ENCODE measurements at regions not wholly inside any gene's neighbourhood (a gene's known extent, or its start where the extent isn't known, plus 50 kb on each side); places are given as distances from the start of the nearest gene placed in this dataset.
A peak's percentile ranks its signal among the peaks of the same experiment; 100 is the strongest.

DNA sequence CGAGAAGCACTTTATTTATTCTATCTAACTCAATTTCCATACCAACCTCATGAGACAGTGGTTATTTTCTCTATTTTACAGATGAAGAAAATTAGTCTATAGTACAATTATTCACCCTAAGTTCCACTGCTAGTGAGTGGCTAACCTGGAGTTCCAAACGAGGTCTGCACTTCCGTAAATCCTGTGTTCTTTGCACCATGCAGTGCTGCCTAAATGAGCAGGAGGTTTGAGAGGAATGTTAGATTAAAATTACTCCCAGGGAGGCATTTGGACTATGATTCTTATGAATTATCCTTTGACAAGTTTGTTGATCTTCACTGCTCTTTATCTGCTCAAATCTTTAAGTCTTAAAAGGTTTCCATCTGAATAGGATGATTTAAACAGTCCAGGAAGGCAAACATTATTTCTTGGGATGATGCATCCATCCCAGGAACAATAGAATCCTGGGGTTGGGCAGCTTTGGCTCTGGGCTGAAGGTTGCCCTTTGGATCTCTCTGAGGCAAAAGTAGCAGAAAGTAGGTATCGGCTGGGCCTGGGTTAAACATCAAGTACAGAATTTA lies 400.8 kb downstream of the REEP3 start:
- H3K27me3 Mint-ChIP-seq (ENCODE audit: insufficient read depth, low read depth, poor library complexity), result peaks cover 2% of the 10 kb centered on the region
- no peaks in the 10 kb centered on the region for H3K79me2 ChIP-seq (replicated peaks; ENCODE audit: insufficient read depth)
- no peak overlapping the region for H3K4me2 ChIP-seq
- H3K4me3 Mint-ChIP-seq, result no peak overlapping the region
- peaks cover 24% of the 10 kb centered on the region for H3K4me1 ChIP-seq (ENCODE audit: insufficient read depth)
- DNase-seq (ENCODE audit: low spot score), result no peak
- no peaks in the 10 kb centered on the region for H4K20me1 ChIP-seq (replicated peaks; ENCODE audit: insufficient read depth)
- peak; percentile 46 for ATAC-seq
- no peaks in the 10 kb centered on the region for H3K9me3 Mint-ChIP-seq
- TF ChIP-seq, protein P1, sequence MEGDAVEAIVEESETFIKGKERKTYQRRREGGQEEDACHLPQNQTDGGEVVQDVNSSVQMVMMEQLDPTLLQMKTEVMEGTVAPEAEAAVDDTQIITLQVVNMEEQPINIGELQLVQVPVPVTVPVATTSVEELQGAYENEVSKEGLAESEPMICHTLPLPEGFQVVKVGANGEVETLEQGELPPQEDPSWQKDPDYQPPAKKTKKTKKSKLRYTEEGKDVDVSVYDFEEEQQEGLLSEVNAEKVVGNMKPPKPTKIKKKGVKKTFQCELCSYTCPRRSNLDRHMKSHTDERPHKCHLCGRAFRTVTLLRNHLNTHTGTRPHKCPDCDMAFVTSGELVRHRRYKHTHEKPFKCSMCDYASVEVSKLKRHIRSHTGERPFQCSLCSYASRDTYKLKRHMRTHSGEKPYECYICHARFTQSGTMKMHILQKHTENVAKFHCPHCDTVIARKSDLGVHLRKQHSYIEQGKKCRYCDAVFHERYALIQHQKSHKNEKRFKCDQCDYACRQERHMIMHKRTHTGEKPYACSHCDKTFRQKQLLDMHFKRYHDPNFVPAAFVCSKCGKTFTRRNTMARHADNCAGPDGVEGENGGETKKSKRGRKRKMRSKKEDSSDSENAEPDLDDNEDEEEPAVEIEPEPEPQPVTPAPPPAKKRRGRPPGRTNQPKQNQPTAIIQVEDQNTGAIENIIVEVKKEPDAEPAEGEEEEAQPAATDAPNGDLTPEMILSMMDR (conservative IDR thresholded peaks at IDR 0.05; ENCODE audit: low read depth in 2 of 2), result no peak
- TF ChIP-seq STAT1 (IDR thresholded peaks at IDR 0.05; ENCODE audit: unreplicated experiment) (no peak), ZNF114 (CRISPR knock-in tag; IDR thresholded peaks at IDR 0.05) (no peak), NANOG (IDR thresholded peaks at IDR 0.05; ENCODE audit: borderline replicate concordance) (no peak), JUNB (IDR thresholded peaks at IDR 0.05; ENCODE audit: unreplicated experiment) (no peak)
- no peak overlapping the region for H3K27ac ChIP-seq (ENCODE audit: low read depth)
- H3K4me1 Mint-ChIP-seq, result peaks cover 37% of the 10 kb centered on the region
- no peaks in the 10 kb centered on the region for H3K27me3 ChIP-seq (ENCODE audit: insufficient read depth)
- no peaks in the 10 kb centered on the region for H3K36me3 ChIP-seq (ENCODE audit: insufficient read depth)
- H3K36me3 Mint-ChIP-seq (ENCODE audit: low read depth), result no peaks in the 10 kb centered on the region
- no peaks in the 10 kb centered on the region for H3F3A ChIP-seq (replicated peaks; ENCODE audit: low read depth)
- no peak overlapping the region for H3K4me3 ChIP-seq
- 0 out of 2 replicates have a peak overlapping the region, but pooled peaks have one; percentile 41 for H2AFZ ChIP-seq
- H3K9me2 ChIP-seq (ENCODE audit: insufficient read depth), result no peaks in the 10 kb centered on the region
- no peak overlapping the region for H3K27ac Mint-ChIP-seq

DNA sequence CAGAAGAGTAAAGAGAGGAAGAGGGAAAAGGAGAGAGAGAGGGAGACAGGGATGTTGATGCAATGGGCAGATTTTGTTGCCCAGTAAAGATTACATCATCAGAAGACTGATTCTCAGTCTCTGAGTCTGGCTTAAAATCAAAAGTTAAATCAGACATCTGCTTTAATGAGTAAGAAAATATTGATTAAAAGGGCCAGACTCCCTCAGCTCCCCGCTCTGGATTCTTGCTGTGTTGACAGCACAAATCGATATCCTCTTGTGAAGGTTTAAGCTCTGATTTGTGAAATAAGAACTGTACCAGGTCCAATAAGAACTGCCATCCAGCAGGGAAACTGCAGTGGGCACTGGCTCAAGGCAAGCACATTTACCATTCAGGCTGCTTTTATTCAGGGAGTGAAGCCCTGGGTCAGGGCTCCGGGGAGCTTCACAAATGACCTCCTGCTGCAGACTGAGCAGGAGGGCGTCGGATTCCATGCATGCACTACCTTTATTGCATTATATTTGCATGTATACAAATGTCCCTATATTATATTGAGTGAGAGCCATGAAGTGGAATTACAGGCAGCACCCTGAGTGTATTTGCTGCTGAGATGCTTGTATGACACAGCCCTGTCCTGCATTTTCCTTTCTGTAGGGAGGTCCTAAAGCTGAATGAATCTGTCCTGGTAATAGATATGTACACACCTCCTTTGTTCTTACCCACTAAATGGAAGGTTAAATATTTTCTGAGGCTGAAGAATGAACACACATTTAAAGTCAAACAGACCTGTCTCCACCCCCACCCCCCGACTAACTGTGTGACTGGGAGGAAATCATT lies 401.5 kb downstream of the REEP3 start:
- ATAC-seq, result peak; percentile 78
- H3K27ac Mint-ChIP-seq, result no peak overlapping the region
- H3K4me1 ChIP-seq (ENCODE audit: insufficient read depth), result peaks cover 24% of the 10 kb centered on the region
- TF ChIP-seq, protein P2, sequence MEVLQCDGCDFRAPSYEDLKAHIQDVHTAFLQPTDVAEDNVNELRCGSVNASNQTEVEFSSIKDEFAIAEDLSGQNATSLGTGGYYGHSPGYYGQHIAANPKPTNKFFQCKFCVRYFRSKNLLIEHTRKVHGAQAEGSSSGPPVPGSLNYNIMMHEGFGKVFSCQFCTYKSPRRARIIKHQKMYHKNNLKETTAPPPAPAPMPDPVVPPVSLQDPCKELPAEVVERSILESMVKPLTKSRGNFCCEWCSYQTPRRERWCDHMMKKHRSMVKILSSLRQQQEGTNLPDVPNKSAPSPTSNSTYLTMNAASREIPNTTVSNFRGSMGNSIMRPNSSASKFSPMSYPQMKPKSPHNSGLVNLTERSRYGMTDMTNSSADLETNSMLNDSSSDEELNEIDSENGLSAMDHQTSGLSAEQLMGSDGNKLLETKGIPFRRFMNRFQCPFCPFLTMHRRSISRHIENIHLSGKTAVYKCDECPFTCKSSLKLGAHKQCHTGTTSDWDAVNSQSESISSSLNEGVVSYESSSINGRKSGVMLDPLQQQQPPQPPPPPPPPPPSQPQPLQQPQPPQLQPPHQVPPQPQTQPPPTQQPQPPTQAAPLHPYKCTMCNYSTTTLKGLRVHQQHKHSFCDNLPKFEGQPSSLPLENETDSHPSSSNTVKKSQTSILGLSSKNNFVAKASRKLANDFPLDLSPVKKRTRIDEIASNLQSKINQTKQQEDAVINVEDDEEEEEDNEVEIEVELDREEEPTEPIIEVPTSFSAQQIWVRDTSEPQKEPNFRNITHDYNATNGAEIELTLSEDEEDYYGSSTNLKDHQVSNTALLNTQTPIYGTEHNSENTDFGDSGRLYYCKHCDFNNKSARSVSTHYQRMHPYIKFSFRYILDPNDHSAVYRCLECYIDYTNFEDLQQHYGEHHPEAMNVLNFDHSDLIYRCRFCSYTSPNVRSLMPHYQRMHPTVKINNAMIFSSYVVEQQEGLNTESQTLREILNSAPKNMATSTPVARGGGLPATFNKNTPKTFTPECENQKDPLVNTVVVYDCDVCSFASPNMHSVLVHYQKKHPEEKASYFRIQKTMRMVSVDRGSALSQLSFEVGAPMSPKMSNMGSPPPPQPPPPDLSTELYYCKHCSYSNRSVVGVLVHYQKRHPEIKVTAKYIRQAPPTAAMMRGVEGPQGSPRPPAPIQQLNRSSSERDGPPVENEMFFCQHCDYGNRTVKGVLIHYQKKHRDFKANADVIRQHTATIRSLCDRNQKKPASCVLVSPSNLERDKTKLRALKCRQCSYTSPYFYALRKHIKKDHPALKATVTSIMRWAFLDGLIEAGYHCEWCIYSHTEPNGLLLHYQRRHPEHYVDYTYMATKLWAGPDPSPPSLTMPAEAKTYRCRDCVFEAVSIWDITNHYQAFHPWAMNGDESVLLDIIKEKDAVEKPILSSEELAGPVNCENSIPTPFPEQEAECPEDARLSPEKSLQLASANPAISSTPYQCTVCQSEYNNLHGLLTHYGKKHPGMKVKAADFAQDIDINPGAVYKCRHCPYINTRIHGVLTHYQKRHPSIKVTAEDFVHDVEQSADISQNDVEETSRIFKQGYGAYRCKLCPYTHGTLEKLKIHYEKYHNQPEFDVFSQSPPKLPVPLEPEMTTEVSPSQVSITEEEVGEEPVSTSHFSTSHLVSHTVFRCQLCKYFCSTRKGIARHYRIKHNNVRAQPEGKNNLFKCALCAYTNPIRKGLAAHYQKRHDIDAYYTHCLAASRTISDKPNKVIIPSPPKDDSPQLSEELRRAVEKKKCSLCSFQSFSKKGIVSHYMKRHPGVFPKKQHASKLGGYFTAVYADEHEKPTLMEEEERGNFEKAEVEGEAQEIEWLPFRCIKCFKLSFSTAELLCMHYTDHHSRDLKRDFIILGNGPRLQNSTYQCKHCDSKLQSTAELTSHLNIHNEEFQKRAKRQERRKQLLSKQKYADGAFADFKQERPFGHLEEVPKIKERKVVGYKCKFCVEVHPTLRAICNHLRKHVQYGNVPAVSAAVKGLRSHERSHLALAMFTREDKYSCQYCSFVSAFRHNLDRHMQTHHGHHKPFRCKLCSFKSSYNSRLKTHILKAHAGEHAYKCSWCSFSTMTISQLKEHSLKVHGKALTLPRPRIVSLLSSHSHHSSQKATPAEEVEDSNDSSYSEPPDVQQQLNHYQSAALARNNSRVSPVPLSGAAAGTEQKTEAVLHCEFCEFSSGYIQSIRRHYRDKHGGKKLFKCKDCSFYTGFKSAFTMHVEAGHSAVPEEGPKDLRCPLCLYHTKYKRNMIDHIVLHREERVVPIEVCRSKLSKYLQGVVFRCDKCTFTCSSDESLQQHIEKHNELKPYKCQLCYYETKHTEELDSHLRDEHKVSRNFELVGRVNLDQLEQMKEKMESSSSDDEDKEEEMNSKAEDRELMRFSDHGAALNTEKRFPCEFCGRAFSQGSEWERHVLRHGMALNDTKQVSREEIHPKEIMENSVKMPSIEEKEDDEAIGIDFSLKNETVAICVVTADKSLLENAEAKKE (CRISPR knock-in tag; IDR thresholded peaks at IDR 0.05), result no peak
- no peak for TF ChIP-seq JUNB (IDR thresholded peaks at IDR 0.05; ENCODE audit: unreplicated experiment)
- TF ChIP-seq STAT1 (IDR thresholded peaks at IDR 0.05; ENCODE audit: unreplicated experiment), result no peak
- TF ChIP-seq, protein P3, sequence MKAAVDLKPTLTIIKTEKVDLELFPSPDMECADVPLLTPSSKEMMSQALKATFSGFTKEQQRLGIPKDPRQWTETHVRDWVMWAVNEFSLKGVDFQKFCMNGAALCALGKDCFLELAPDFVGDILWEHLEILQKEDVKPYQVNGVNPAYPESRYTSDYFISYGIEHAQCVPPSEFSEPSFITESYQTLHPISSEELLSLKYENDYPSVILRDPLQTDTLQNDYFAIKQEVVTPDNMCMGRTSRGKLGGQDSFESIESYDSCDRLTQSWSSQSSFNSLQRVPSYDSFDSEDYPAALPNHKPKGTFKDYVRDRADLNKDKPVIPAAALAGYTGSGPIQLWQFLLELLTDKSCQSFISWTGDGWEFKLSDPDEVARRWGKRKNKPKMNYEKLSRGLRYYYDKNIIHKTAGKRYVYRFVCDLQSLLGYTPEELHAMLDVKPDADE (IDR thresholded peaks at IDR 0.05), result no peak
- TF ChIP-seq, protein P1 (conservative IDR thresholded peaks at IDR 0.05; ENCODE audit: low read depth in 2 of 2), result no peak
- no peak for TF ChIP-seq CREB1 (CRISPR knock-in tag; IDR thresholded peaks at IDR 0.05; ENCODE audit: low read depth)
- TF ChIP-seq NANOG (IDR thresholded peaks at IDR 0.05; ENCODE audit: borderline replicate concordance), result no peak

More for the DNA sequence above, 401.5 kb downstream of the REEP3 start:
- Histone ChIP-seq H2AFZ (peak overlapping the region; percentile 41; the same call in 1 of the 2 replicates), H4K20me1 (replicated peaks; ENCODE audit: insufficient read depth) (no peaks in the 10 kb centered on the region), H3K36me3 (ENCODE audit: insufficient read depth) (no peaks in the 10 kb centered on the region), H3K4me3 (no peak overlapping the region), H3K9me2 (ENCODE audit: insufficient read depth) (no peaks in the 10 kb centered on the region), H3K27ac (ENCODE audit: low read depth) (no peak overlapping the region), H3K79me2 (replicated peaks; ENCODE audit: insufficient read depth) (no peaks in the 10 kb centered on the region), H3K4me2 (0 out of 2 replicates have a peak overlapping the region, but pooled peaks have one; percentile 30), H3F3A (replicated peaks; ENCODE audit: low read depth) (no peaks in the 10 kb centered on the region), H3K27me3 (ENCODE audit: insufficient read depth) (no peaks in the 10 kb centered on the region)
- H3K4me1 Mint-ChIP-seq, result peaks cover 31% of the 10 kb centered on the region
- no peaks in the 10 kb centered on the region for H3K9me3 Mint-ChIP-seq
- DNase-seq (ENCODE audit: low spot score), result no peak
- H3K27me3 Mint-ChIP-seq (ENCODE audit: insufficient read depth, low read depth, poor library complexity), result peaks cover 2% of the 10 kb centered on the region
- no peaks in the 10 kb centered on the region for H3K36me3 Mint-ChIP-seq (ENCODE audit: low read depth)
- H3K4me3 Mint-ChIP-seq, result no peak overlapping the region
